ENCODE measurements at regions not wholly inside any gene's neighbourhood (a gene's known extent, or its start where the extent isn't known, plus 50 kb on each side); places are given as distances from the start of the nearest gene placed in this dataset.
"Not testable (repeated sequence)": the region's sequence is repeated elsewhere in the genome, so short reads cannot be mapped to it uniquely, and the experiment has no call there.

DNA sequence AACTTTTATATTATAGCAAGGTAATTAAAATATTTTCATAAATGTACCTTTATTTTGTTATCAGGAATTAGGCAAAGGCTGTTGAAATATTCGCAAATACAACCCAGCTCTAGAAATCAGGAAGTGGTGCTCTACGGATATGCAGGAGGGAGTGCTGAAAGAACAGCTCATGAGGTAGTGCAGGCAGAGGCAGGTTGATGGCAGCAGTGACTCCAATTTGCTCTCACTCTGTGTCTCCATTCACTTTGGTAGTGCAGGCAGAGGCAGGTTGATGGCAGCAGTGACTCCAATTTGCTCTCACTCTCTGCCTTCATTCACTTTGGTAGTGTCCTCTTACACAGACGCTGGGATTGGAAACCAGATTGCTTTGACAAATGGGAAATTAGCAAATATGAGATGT is 277.9 kb downstream of the TRIML1 start:
- Histone ChIP-seq H3K4me3 (ENCODE audit: low read depth in 1 of 5, low read length in 5 of 5) (no peak overlapping the region), H3K4me1 (ENCODE audit: control insufficient read depth in 5 of 5, insufficient read depth in 5 of 5, low read length in 5 of 5) (no peaks in the 10 kb centered on the region), H3K27me3 (ENCODE audit: control insufficient read depth in 5 of 5, insufficient read depth in 4 of 5, low read length in 5 of 5) (no peaks in the 10 kb centered on the region), H3K9me3 (ENCODE audit: control insufficient read depth in 5 of 5, low read length in 5 of 5) (peaks cover 0 to 3% (median 0%) of the 10 kb centered on the region in 5 donors), H3K9ac (ENCODE audit: low read length in 5 of 5) (no peak overlapping the region), H3K36me3 (ENCODE audit: control insufficient read depth in 5 of 5, insufficient read depth in 5 of 5, low read length in 5 of 5) (no peaks in the 10 kb centered on the region), H3K27ac (ENCODE audit: low read depth, low read length) (no peak overlapping the region)

DNA sequence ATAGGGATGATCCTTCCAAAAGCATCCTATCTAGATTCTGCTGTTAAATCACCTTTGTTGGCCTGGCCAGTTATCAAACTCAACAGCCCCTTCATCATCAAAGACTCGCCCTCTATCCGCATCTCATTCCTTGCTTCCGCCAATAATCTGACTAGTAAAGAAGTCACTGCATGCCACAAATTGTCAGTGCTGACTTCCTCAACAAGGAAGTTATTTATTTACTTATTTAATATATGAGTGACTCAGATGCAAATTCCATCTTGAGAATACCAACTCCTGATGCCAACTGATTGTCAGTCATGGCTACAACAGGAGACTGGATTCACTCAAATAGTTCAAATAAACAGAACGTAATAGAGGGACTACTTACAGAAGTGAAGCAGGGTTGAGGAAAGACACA is 283.8 kb downstream of the TRIML1 start:
- no peak overlapping the region for H3K9ac ChIP-seq (ENCODE audit: low read length in 5 of 5)
- no peaks in the 10 kb centered on the region for H3K4me1 ChIP-seq (ENCODE audit: control insufficient read depth in 5 of 5, insufficient read depth in 5 of 5, low read length in 5 of 5)
- no peak overlapping the region for H3K4me3 ChIP-seq (ENCODE audit: low read depth in 1 of 5, low read length in 5 of 5)
- no peaks in the 10 kb centered on the region for H3K27me3 ChIP-seq (ENCODE audit: control insufficient read depth in 5 of 5, insufficient read depth in 4 of 5, low read length in 5 of 5)
- no peaks in the 10 kb centered on the region for H3K36me3 ChIP-seq (ENCODE audit: control insufficient read depth in 5 of 5, insufficient read depth in 5 of 5, low read length in 5 of 5)
- H3K27ac ChIP-seq (ENCODE audit: low read depth, low read length): no peak overlapping the region
- peaks cover 0 to under 1% (median 0%) of the 10 kb centered on the region in 5 donors for H3K9me3 ChIP-seq (ENCODE audit: control insufficient read depth in 5 of 5, low read length in 5 of 5)

DNA sequence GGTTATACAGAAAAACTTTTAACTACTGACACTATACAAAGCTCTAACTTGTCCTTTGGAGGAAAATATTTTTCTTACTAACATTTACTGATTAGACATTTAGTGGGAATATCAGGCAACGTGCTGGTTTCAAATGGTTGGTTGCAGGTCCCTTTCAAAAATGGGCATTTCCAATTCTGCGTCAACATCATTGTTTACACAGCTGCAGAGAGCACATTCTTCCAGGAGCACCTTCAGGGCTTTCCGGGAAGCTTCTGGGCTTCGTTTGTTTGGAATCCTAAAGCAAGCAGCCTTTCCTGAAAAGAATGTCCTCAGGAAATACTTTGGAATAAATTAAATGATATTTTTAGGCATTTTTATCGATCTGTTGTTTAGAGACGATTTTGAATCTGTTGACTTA is 289.7 kb downstream of the TRIML1 start:
- Histone ChIP-seq H3K4me1 (ENCODE audit: control insufficient read depth in 5 of 5, insufficient read depth in 5 of 5, low read length in 5 of 5) (peaks cover 0 to 3% (median 0%) of the 10 kb centered on the region in 5 donors), H3K9me3 (ENCODE audit: control insufficient read depth in 5 of 5, low read length in 5 of 5) (no peaks in the 10 kb centered on the region), H3K4me3 (ENCODE audit: low read depth in 1 of 5, low read length in 5 of 5) (no peak overlapping the region), H3K27ac (ENCODE audit: low read depth, low read length) (no peak overlapping the region), H3K27me3 (ENCODE audit: control insufficient read depth in 5 of 5, insufficient read depth in 4 of 5, low read length in 5 of 5) (no peaks in the 10 kb centered on the region), H3K36me3 (ENCODE audit: control insufficient read depth in 5 of 5, insufficient read depth in 5 of 5, low read length in 5 of 5) (no peaks in the 10 kb centered on the region), H3K9ac (ENCODE audit: low read length in 5 of 5) (no peak overlapping the region)

DNA sequence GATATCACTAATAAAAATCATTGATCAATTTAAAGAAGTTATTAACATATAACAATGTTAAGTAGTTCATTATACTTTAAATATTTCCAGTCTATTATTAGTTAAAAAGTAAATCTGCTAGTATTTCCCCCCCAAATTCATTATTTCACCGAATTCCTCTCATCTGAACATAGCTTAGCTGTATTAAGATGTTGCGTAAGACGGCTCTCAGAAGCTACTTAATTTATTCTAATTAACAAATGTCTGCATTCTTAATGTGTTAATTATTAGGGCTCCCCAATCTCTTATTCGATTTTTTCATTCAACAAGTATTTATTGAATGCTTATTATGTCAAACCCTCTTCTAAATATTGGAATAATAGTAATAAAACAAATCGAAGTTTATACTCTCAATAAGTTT is 290.7 kb downstream of the TRIML1 start:
- peaks cover 0 to 3% (median 0%) of the 10 kb centered on the region in 5 donors for H3K4me1 ChIP-seq (ENCODE audit: control insufficient read depth in 5 of 5, insufficient read depth in 5 of 5, low read length in 5 of 5)
- H3K27me3 ChIP-seq (ENCODE audit: control insufficient read depth in 5 of 5, insufficient read depth in 4 of 5, low read length in 5 of 5): no peaks in the 10 kb centered on the region

DNA sequence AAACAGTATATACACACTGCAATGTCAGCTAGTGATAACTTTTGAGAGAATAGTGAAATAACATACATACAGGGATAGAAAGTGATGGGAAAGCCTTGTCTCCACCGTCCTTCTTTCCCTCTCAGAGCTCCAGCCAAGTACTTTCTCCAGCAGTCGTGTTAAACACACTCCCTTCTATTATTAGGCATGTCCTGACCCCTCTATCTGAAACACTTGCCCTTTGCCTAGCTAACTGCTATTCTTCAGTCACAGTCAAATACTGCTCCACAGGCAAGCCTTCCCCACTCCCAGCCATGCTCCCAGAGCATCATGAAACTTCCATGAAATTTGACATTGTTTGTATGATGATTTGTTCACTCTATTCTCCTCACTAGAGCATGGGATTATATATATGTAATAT is 291.1 kb downstream of the TRIML1 start:
- Histone ChIP-seq H3K27me3 (ENCODE audit: control insufficient read depth in 5 of 5, insufficient read depth in 4 of 5, low read length in 5 of 5) (no peaks in the 10 kb centered on the region), H3K27ac (ENCODE audit: low read depth, low read length) (no peak overlapping the region), H3K4me1 (ENCODE audit: control insufficient read depth in 5 of 5, insufficient read depth in 5 of 5, low read length in 5 of 5) (peaks cover 0 to 3% (median 0%) of the 10 kb centered on the region in 5 donors), H3K9ac (ENCODE audit: low read length in 5 of 5) (no peak overlapping the region), H3K4me3 (ENCODE audit: low read depth in 1 of 5, low read length in 5 of 5) (no peak overlapping the region), H3K36me3 (ENCODE audit: control insufficient read depth in 5 of 5, insufficient read depth in 5 of 5, low read length in 5 of 5) (no peaks in the 10 kb centered on the region), H3K9me3 (ENCODE audit: control insufficient read depth in 5 of 5, low read length in 5 of 5) (no peaks in the 10 kb centered on the region)

More for the DNA sequence above, 290.7 kb downstream of the TRIML1 start:
- H3K4me3 ChIP-seq (ENCODE audit: low read depth in 1 of 5, low read length in 5 of 5): no peak overlapping the region
- no peak overlapping the region for H3K9ac ChIP-seq (ENCODE audit: low read length in 5 of 5)
- no peaks in the 10 kb centered on the region for H3K36me3 ChIP-seq (ENCODE audit: control insufficient read depth in 5 of 5, insufficient read depth in 5 of 5, low read length in 5 of 5)
- H3K9me3 ChIP-seq (ENCODE audit: control insufficient read depth in 5 of 5, low read length in 5 of 5): no peaks in the 10 kb centered on the region
- no peak overlapping the region for H3K27ac ChIP-seq (ENCODE audit: low read depth, low read length)

DNA sequence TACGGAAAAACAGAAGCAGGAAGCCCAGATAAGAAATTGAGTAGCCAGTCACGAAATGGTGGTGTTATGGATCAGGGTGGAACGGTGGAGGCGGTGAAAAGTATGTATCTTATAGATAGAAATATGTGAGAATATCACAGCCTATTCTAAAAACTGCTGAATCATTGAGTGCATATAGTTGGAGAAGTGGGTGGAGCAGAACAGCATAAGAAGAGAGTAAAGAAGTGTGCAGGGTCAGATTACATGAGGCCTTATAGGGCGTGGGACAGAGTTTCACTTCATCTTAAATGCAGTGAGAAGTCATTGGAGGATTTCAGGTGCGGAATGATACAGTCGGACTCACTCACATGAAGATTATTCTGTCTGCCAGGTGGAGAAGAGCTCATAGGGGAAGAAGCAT is 293.1 kb downstream of the TRIML1 start:
- Histone ChIP-seq H3K9ac (ENCODE audit: low read length in 5 of 5) (no peak overlapping the region), H3K36me3 (ENCODE audit: control insufficient read depth in 5 of 5, insufficient read depth in 5 of 5, low read length in 5 of 5) (no peaks in the 10 kb centered on the region), H3K4me3 (ENCODE audit: low read depth in 1 of 5, low read length in 5 of 5) (no peak overlapping the region), H3K4me1 (ENCODE audit: control insufficient read depth in 5 of 5, insufficient read depth in 5 of 5, low read length in 5 of 5) (peaks cover 0 to 3% (median 0%) of the 10 kb centered on the region in 5 donors), H3K27me3 (ENCODE audit: control insufficient read depth in 5 of 5, insufficient read depth in 4 of 5, low read length in 5 of 5) (no peaks in the 10 kb centered on the region), H3K27ac (ENCODE audit: low read depth, low read length) (no peak overlapping the region), H3K9me3 (ENCODE audit: control insufficient read depth in 5 of 5, low read length in 5 of 5) (no peaks in the 10 kb centered on the region)

DNA sequence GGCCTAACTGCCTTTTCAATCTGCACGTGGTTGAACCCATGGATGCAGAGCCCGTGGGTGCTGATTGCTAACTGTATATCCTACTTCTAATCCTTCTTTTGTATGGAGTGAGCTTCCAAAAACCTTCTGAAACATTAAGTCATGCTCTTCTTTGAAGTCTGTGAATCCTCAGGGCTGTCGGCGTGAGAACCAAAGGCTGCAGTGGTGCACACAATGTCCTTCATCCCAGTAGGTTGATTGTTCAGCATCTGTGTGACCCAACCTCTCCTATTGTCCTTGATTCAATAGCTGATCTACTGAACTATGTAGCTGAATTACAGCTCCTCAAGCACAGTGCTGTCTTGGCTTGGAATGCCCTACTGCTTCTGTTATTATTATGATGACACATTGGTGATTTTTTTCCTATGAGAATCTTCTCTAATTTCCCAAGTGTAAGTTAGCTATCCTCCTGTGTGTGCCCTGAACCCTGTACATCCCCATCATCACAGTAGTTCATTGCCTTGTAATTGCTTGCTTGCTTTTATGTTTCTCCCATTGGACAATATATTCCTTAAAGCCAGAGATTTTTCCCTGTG is 294.6 kb downstream of the TRIML1 start:
- Histone ChIP-seq H3K4me3 (ENCODE audit: low read depth in 1 of 5, low read length in 5 of 5) (no peak overlapping the region), H3K36me3 (ENCODE audit: control insufficient read depth in 5 of 5, insufficient read depth in 5 of 5, low read length in 5 of 5) (no peaks in the 10 kb centered on the region), H3K9me3 (ENCODE audit: control insufficient read depth in 5 of 5, low read length in 5 of 5) (no peaks in the 10 kb centered on the region), H3K9ac (ENCODE audit: low read length in 5 of 5) (no peak overlapping the region), H3K27ac (ENCODE audit: low read depth, low read length) (no peak overlapping the region), H3K27me3 (ENCODE audit: control insufficient read depth in 5 of 5, insufficient read depth in 4 of 5, low read length in 5 of 5) (no peaks in the 10 kb centered on the region), H3K4me1 (ENCODE audit: control insufficient read depth in 5 of 5, insufficient read depth in 5 of 5, low read length in 5 of 5) (peaks cover 0 to 1% (median 0%) of the 10 kb centered on the region in 5 donors)

DNA sequence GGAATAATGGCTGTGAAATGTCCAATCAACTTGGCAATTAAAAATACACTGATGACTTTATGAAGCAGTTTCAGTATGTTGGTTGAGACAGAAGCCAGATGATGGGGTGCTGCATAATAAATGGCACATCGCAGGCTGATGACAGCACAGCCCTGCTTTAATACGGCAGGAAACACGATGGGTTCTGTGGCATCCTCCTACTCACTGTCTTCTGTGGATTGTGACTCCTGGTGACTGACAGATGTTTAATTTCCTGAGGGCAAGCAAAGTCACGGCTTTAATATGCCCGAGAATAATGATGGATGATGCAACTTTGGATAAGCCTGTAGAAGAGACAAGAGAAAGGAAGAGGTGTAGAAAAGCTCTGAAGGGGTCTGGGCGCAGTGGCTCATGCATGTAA is 295.4 kb downstream of the TRIML1 start:
- Histone ChIP-seq H3K27ac (ENCODE audit: low read depth, low read length) (no peak overlapping the region), H3K4me1 (ENCODE audit: control insufficient read depth in 5 of 5, insufficient read depth in 5 of 5, low read length in 5 of 5) (no peaks in the 10 kb centered on the region), H3K9me3 (ENCODE audit: control insufficient read depth in 5 of 5, low read length in 5 of 5) (no peaks in the 10 kb centered on the region), H3K9ac (ENCODE audit: low read length in 5 of 5) (no peak overlapping the region), H3K4me3 (ENCODE audit: low read depth in 1 of 5, low read length in 5 of 5) (no peak overlapping the region), H3K36me3 (ENCODE audit: control insufficient read depth in 5 of 5, insufficient read depth in 5 of 5, low read length in 5 of 5) (no peaks in the 10 kb centered on the region), H3K27me3 (ENCODE audit: control insufficient read depth in 5 of 5, insufficient read depth in 4 of 5, low read length in 5 of 5) (no peaks in the 10 kb centered on the region)

DNA sequence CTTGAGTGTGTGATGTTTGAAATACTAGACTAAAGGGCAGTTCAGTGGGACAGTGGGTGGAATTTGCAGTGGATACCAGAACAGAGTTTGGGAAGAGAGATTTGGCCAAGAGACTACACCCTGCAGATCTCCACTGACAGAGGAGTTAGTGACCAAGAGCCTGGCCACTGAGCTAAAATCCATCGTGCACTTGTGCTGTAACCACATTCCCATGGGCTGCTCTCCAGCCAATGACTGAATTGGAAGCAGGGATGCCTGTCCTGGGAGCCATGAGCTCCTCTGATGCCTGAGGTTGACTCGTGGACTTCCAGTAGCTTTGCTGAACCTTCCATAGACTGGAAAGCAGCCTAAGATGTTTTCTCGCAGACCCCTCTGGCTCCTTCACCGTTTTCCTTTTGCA is 296.1 kb downstream of the TRIML1 start:
- Histone ChIP-seq H3K27me3 (ENCODE audit: control insufficient read depth in 5 of 5, insufficient read depth in 4 of 5, low read length in 5 of 5) (no peaks in the 10 kb centered on the region), H3K4me1 (ENCODE audit: control insufficient read depth in 5 of 5, insufficient read depth in 5 of 5, low read length in 5 of 5) (no peaks in the 10 kb centered on the region), H3K27ac (ENCODE audit: low read depth, low read length) (no peak overlapping the region), H3K36me3 (ENCODE audit: control insufficient read depth in 5 of 5, insufficient read depth in 5 of 5, low read length in 5 of 5) (no peaks in the 10 kb centered on the region), H3K9ac (ENCODE audit: low read length in 5 of 5) (no peak overlapping the region), H3K9me3 (ENCODE audit: control insufficient read depth in 5 of 5, low read length in 5 of 5) (no peaks in the 10 kb centered on the region), H3K4me3 (ENCODE audit: low read depth in 1 of 5, low read length in 5 of 5) (no peak overlapping the region)

DNA sequence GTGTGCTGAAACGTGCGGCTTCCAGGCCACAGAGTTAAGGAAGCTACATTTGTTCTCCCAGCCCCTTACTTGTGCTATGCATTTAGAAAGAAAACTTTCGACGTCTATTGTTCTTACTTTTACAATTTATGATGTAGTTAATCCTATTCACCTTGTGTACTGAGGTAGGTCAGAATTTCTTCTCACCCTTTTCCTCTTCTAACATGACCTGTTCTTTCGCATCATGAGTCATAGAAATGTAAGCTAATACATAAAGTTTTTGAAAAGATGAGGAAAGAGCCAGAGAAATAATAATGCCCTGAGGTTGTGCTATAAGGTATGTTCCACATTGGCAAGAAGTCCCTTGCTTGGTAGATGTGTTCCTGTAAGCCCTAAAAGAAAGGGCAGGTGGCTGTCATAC is 298.3 kb downstream of the TRIML1 start:
- Histone ChIP-seq H3K36me3 (ENCODE audit: control insufficient read depth in 5 of 5, insufficient read depth in 5 of 5, low read length in 5 of 5) (no peaks in the 10 kb centered on the region), H3K27ac (ENCODE audit: low read depth, low read length) (no peak overlapping the region), H3K4me3 (ENCODE audit: low read depth in 1 of 5, low read length in 5 of 5) (no peak overlapping the region), H3K27me3 (ENCODE audit: control insufficient read depth in 5 of 5, insufficient read depth in 4 of 5, low read length in 5 of 5) (no peaks in the 10 kb centered on the region), H3K9me3 (ENCODE audit: control insufficient read depth in 5 of 5, low read length in 5 of 5) (no peaks in the 10 kb centered on the region), H3K4me1 (ENCODE audit: control insufficient read depth in 5 of 5, insufficient read depth in 5 of 5, low read length in 5 of 5) (no peaks in the 10 kb centered on the region), H3K9ac (ENCODE audit: low read length in 5 of 5) (no peak overlapping the region)

DNA sequence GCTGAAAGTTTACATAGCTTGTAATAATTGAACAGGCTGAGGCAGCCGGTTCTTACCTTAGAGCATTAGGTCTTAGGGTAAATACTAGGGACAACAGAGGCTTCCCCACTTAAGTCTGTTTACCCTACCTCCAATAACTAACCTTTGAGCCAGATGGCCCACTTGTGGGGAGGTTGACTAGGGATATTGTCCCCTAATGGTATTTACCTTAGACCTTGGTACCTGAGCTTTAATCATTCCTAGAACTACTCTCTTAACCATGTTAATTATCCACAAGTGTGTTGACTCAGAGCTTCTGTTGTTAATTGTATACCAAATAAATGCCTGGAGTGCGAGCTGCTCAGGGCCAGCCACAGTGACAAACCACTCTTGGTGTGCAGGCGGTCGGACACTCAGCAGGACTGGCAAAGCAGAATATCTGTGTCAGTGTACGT is 299.2 kb downstream of the TRIML1 start:
- H3K4me1 ChIP-seq (ENCODE audit: control insufficient read depth in 5 of 5, insufficient read depth in 5 of 5, low read length in 5 of 5); H3K9ac ChIP-seq (ENCODE audit: low read length in 5 of 5); H3K4me3 ChIP-seq (ENCODE audit: low read depth in 1 of 5, low read length in 5 of 5); H3K9me3 ChIP-seq (ENCODE audit: control insufficient read depth in 5 of 5, low read length in 5 of 5); H3K27ac ChIP-seq (ENCODE audit: low read depth, low read length); H3K36me3 ChIP-seq (ENCODE audit: control insufficient read depth in 5 of 5, insufficient read depth in 5 of 5, low read length in 5 of 5); H3K27me3 ChIP-seq (ENCODE audit: control insufficient read depth in 5 of 5, insufficient read depth in 4 of 5, low read length in 5 of 5): not testable (repeated sequence)

Measured in subcutaneous abdominal adipose tissue (tissue), 5 donors.